H1 (cell line): ENCODE measurements at regions not wholly inside any gene's neighbourhood (a gene's known extent, or its start where the extent isn't known, plus 50 kb on each side); places are given as distances from the start of the nearest gene placed in this dataset.

ENCODE experiments used
- GTF2F1 ChIP-seq: IDR thresholded peaks from 2 replicates; pipeline ENCODE4 v1.6.1; 2012; ENCODE audit warnings: low read depth, low read length, improper control_type of control experiment, borderline replicate concordance
- TBP ChIP-seq: IDR thresholded peaks from 2 replicates; pipeline ENCODE4 v1.6.1; 2011; ENCODE audit warnings: low read depth, low read length, improper control_type of control experiment
- TF ChIP-seq, protein P1 (sequence below): IDR thresholded peaks from 2 replicates; pipeline ENCODE4 v1.6.1; 2012; ENCODE audit warnings: low read length, inconsistent platforms

DNA sequence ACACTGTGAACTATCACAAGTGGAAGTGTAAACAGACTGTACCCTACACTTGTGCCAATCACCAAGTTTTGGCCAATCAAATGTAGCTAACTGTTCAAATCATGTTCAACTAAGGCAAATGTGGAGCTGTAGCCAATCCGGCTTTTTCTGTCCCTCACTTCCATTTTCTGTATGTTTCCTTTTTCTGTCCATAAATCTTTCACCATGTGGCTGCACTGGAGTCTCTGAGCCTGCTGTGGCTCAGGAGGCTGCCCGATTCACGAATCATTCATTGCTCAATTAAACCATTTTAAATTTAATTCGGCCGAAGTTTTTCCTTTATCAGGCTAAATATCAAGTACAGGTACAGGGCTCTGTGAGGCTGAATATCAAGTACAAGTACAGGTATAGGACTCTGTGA lies 216.5 kb downstream of the RFC3 start (continued):
- TF ChIP-seq, protein P1, sequence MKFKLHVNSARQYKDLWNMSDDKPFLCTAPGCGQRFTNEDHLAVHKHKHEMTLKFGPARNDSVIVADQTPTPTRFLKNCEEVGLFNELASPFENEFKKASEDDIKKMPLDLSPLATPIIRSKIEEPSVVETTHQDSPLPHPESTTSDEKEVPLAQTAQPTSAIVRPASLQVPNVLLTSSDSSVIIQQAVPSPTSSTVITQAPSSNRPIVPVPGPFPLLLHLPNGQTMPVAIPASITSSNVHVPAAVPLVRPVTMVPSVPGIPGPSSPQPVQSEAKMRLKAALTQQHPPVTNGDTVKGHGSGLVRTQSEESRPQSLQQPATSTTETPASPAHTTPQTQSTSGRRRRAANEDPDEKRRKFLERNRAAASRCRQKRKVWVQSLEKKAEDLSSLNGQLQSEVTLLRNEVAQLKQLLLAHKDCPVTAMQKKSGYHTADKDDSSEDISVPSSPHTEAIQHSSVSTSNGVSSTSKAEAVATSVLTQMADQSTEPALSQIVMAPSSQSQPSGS = no peak
- TF ChIP-seq TBP (no peak), GTF2F1 (no peak)
